ENCODE measurements at regions not wholly inside any gene's neighbourhood (a gene's known extent, or its start where the extent isn't known, plus 50 kb on each side); places are given as distances from the start of the nearest gene placed in this dataset.

- no peak overlapping the region for H3K27ac ChIP-seq (replicated peaks)
- H3K4me3 ChIP-seq (replicated peaks; ENCODE audit: insufficient read depth, low read length): no peak overlapping the region
- DNase-seq (ENCODE audit: low read depth in 1 of 2, low spot score in 1 of 2): no peak
- H3K27me3 ChIP-seq (ENCODE audit: insufficient read depth, poor library complexity, severe bottlenecking): no peaks in the 10 kb centered on the region
- TF ChIP-seq POLR2AphosphoS5 (IDR thresholded peaks at IDR 0.05; ENCODE audit: low read depth): no peak
- TF ChIP-seq, protein P1, sequence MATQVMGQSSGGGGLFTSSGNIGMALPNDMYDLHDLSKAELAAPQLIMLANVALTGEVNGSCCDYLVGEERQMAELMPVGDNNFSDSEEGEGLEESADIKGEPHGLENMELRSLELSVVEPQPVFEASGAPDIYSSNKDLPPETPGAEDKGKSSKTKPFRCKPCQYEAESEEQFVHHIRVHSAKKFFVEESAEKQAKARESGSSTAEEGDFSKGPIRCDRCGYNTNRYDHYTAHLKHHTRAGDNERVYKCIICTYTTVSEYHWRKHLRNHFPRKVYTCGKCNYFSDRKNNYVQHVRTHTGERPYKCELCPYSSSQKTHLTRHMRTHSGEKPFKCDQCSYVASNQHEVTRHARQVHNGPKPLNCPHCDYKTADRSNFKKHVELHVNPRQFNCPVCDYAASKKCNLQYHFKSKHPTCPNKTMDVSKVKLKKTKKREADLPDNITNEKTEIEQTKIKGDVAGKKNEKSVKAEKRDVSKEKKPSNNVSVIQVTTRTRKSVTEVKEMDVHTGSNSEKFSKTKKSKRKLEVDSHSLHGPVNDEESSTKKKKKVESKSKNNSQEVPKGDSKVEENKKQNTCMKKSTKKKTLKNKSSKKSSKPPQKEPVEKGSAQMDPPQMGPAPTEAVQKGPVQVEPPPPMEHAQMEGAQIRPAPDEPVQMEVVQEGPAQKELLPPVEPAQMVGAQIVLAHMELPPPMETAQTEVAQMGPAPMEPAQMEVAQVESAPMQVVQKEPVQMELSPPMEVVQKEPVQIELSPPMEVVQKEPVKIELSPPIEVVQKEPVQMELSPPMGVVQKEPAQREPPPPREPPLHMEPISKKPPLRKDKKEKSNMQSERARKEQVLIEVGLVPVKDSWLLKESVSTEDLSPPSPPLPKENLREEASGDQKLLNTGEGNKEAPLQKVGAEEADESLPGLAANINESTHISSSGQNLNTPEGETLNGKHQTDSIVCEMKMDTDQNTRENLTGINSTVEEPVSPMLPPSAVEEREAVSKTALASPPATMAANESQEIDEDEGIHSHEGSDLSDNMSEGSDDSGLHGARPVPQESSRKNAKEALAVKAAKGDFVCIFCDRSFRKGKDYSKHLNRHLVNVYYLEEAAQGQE (IDR thresholded peaks at IDR 0.05; ENCODE audit: insufficient replicate concordance, low read depth): no peak
- TF ChIP-seq GABPA (IDR thresholded peaks at IDR 0.05; ENCODE audit: low read depth): no peak
Measured at GRCh38 chr12:126908765-126909142, 1358.2 kb upstream of the TMEM132C start.

GRCh38 chr12:126910570-126910969 lies 1356.4 kb upstream of the TMEM132C start:
- no peak overlapping the region for H3K4me3 ChIP-seq (replicated peaks; ENCODE audit: insufficient read depth, low read length)
- no peak overlapping the region for H3K27ac ChIP-seq (replicated peaks)
- no peaks in the 10 kb centered on the region for H3K27me3 ChIP-seq (ENCODE audit: insufficient read depth, poor library complexity, severe bottlenecking)
- TF ChIP-seq, protein P1 (IDR thresholded peaks at IDR 0.05; ENCODE audit: insufficient replicate concordance, low read depth): no peak
- TF ChIP-seq, protein P2, sequence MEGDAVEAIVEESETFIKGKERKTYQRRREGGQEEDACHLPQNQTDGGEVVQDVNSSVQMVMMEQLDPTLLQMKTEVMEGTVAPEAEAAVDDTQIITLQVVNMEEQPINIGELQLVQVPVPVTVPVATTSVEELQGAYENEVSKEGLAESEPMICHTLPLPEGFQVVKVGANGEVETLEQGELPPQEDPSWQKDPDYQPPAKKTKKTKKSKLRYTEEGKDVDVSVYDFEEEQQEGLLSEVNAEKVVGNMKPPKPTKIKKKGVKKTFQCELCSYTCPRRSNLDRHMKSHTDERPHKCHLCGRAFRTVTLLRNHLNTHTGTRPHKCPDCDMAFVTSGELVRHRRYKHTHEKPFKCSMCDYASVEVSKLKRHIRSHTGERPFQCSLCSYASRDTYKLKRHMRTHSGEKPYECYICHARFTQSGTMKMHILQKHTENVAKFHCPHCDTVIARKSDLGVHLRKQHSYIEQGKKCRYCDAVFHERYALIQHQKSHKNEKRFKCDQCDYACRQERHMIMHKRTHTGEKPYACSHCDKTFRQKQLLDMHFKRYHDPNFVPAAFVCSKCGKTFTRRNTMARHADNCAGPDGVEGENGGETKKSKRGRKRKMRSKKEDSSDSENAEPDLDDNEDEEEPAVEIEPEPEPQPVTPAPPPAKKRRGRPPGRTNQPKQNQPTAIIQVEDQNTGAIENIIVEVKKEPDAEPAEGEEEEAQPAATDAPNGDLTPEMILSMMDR (IDR thresholded peaks at IDR 0.05; ENCODE audit: insufficient read depth, low read length): no peak
- TF ChIP-seq GABPA (IDR thresholded peaks at IDR 0.05; ENCODE audit: low read depth) (no peak), POLR2AphosphoS5 (IDR thresholded peaks at IDR 0.05; ENCODE audit: low read depth) (no peak), SPI1 (IDR thresholded peaks at IDR 0.05; ENCODE audit: borderline replicate concordance, low read depth) (no peak)
- DNase-seq (ENCODE audit: low read depth in 1 of 2, low spot score in 1 of 2): no peak

- TF ChIP-seq GABPA (IDR thresholded peaks at IDR 0.05; ENCODE audit: low read depth) (no peak), POLR2AphosphoS5 (IDR thresholded peaks at IDR 0.05; ENCODE audit: low read depth) (no peak), SPI1 (IDR thresholded peaks at IDR 0.05; ENCODE audit: borderline replicate concordance, low read depth) (no peak)
- TF ChIP-seq, protein P2 (IDR thresholded peaks at IDR 0.05; ENCODE audit: insufficient read depth, low read length): no peak
- TF ChIP-seq, protein P1 (IDR thresholded peaks at IDR 0.05; ENCODE audit: insufficient replicate concordance, low read depth): no peak
- Histone ChIP-seq H3K4me3 (replicated peaks; ENCODE audit: insufficient read depth, low read length) (no peak overlapping the region), H3K27ac (replicated peaks) (no peak overlapping the region), H3K27me3 (ENCODE audit: insufficient read depth, poor library complexity, severe bottlenecking) (no peaks in the 10 kb centered on the region)
- DNase-seq (ENCODE audit: low read depth in 1 of 2, low spot score in 1 of 2): no peak
Measured at GRCh38 chr12:126912111-126912510, 1354.9 kb upstream of the TMEM132C start.

Measured in HL-60 (cell line).